Suppressor macrophage treated with lipopolysaccharide for 4 hours (primary cell): ENCODE measurements at regions not wholly inside any gene's neighbourhood (a gene's known extent, or its start where the extent isn't known, plus 50 kb on each side); places are given as distances from the start of the nearest gene placed in this dataset.
"Not testable (repeated sequence)": the region's sequence is repeated elsewhere in the genome, so short reads cannot be mapped to it uniquely, and the experiment has no call there.

Experiments
- DNase-seq: peaks from one replicate; pipeline ENCODE4 v3.0.0-alpha.2; 2020

GRCh38 chr2:189231719-189232323 lies 52.3 kb upstream of the COL5A2 start:
- no peak for DNase-seq

DNA sequence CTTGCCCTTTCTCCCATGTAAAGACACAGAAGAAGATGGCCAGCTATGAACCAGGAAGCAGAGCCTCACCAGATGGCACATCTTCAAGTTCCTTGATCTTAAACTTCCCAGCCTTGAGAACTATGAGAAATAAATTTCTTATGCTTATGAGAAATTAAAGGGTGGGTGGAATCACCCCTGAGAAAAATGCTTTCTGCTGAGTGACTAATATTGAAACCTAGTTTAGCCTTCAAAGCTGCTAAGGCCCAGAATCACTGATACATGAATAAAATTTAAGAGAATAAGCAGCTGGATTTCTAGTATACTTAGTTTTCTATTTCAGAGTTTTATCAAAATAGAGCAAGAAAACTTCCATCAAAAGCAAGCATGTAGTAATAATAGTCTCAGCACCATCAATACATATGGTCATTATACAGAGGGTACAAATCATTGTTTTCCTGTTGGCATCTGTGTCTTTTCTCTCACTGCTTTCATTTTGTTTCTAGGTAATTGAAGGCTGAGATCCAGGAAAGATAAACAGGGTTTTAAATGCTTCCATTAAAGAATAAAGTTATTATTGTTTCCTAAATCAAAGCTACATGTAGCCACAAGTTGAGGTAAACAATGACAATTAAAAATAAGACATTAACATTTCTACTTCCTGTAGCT lies 53.3 kb upstream of the COL5A2 start:
- DNase-seq: no peak

DNA sequence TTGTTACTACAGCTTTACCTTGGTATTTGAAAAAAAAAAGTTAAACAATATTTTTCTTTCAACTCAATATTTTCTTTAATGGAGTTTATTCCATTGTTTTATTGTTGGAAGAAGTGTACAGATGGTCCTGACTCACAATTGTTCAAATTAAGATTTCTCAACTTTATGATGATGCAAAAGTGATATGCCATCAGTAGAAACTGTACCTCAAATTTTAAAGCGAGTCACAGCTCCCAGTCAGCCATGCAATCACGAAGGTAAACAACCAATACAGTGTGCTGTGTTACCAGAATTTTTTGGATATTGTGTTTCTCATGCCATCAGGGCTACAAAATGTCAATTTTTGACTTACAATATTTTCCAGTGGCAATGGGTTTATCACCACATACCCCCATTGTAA lies 54.0 kb upstream of the COL5A2 start:
- DNase-seq: no peak

GRCh38 chr2:189234991-189235390 lies 55.4 kb upstream of the COL5A2 start:
- no peak for DNase-seq

- no peak for DNase-seq
Observed at GRCh38 chr2:189236066-189236465, 56.5 kb upstream of the COL5A2 start.

DNA sequence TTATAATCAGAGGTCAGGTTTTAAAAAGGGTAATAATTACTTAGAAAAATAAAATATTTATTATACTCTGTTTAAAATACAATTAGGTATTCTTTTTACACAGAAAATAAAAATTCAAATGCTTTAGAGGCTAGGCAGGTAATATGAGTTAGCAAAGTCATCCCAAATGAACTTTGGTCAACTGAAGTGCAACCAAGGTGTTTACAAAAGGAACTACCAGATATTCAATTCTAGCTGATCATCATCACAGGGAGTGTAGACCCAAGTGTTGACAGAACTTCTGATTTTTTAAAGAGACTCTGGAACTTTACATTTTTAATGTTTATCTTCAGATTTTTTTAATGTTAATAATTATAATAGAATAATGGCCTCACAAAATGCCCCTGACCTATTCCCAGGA lies 59.3 kb upstream of the COL5A2 start:
- no peak for DNase-seq

DNA sequence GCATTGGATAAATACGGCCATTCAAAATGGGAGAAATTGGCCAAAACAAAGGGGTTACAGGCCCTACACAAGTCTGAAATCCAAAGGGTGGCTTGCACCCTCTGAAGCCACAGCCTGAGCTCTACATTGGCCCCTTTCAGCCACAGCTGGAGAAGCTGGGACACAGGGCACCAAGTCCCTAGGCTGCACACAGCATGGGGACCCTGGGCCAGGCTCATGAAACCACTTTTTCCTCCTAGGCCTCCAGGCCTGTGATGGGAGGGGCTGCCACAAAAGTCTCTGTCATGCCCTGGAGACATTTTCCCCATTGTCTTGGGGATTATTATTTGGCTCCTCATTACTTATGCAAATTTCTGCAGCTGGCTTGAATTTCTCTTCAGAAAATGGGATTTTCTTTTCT lies 64.3 kb upstream of the COL5A2 start:
- not testable (repeated sequence) for DNase-seq

DNA sequence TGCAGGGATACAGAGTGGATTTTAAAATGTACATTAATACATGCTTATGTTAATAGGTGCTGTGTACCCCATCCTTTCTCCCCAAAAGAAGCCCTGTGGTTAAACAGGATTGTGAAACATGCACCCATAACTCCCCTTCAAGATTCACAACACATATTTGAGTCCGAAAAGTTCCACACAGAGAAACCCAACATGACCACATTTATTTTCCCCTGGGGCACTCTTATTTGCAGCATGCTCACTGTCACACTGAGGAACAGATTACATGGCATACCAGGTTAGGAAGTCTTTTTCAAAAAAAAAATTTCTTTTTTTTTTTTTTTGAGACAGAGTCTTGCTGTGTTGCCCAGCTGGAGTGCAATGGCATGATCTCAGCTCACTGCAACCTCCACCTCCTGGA lies 67.7 kb upstream of the COL5A2 start:
- no peak for DNase-seq

- no peak for DNase-seq
Observed at GRCh38 chr2:189248141-189248540, 68.6 kb upstream of the COL5A2 start.

GRCh38 chr2:189249171-189249570 lies 69.6 kb upstream of the COL5A2 start:
- no peak for DNase-seq

DNA sequence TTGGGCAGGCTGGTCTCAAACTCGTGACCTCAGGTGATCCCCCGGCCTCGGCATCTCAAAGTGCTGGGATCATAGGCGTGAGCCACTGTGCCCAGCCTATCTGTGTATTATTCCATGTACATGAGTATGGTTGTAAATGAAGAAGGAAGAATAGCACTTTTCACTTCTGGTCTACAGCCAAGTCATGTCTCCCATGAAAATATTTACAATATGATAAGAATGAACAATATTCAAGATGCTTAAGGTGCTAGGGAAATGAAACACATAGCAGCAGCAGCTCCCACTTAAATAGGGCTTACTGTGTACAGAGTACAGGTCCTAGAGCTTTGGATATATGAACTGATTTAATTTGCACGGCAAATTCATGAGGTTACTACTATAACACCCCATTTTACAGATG lies 70.3 kb upstream of the COL5A2 start:
- no peak for DNase-seq

GRCh38 chr2:189252991-189253675 lies 73.6 kb upstream of the COL5A2 start:
- no peak for DNase-seq

GRCh38 chr2:189253836-189254235 lies 74.3 kb upstream of the COL5A2 start:
- DNase-seq: no peak

DNA sequence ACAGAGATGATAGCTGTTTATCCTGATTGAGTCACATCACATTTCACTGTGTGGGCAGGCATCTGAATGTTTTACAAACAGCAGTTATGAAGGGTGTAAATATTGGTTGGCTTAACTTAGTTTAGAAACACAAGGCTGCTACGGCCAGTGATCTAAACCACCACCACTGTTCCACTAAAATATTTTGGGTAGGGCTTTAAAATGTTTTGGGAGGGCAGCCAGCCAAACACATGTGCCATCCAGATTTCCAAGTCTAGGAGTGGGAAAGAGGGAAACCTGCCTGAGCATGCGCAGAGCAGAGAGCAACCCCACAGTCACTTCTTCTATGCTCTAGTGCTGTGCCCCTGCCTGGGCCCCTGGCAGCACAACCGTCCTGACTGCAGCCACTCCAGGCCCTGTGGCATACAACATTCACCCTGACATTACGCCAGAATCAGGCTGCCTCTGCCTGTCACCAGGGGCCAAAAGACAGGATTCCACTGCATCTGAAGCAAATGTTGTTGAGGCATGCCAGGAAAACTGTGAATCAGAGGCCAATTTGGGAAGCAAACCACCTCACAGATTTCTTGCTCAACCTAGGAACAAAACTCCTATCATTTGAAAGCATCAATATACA lies 74.8 kb upstream of the COL5A2 start:
- no peak for DNase-seq

DNA sequence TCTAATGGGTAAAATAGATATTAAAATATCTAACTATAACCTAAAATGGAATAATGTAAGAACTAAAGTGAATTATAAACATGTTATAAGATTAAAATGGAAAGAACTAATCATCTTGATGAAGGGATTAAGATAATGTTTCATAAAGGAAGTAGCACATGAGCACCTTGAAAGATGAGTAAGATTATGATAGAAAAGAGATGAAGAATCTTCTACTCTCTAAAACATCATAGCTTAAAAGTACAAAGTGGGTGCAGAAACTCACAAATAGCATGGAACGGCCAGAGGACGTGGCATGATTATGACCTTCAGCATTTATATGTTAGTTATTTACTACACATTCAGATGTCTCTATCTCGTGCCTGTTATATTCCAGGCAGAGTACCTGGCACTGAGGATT lies 76.2 kb upstream of the COL5A2 start:
- DNase-seq: no peak

- no peak for DNase-seq
Observed at GRCh38 chr2:189258616-189259365, 79.2 kb upstream of the COL5A2 start.

DNA sequence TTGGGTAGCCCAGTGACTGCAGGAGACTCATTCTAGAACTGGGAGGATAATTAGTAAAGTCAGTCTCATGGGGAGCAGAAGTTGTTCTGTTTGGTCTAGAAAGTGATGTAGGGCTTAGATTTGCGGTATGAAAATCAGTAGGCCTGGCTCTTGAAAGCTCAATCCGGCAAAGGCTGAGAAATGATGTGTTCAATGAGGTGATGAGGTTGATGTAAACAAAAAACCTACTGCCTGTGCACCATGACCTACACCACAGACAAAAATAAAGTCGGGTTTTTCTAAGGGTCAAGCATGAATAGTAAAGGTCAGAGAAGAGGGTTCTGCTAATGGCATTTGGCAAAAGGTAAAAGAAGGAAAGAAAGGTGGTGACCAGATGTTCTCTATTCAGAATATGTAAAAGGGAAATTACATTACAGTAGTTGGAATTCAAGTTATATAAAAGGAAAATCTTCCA lies 80.8 kb upstream of the COL5A2 start:
- no peak for DNase-seq

DNA sequence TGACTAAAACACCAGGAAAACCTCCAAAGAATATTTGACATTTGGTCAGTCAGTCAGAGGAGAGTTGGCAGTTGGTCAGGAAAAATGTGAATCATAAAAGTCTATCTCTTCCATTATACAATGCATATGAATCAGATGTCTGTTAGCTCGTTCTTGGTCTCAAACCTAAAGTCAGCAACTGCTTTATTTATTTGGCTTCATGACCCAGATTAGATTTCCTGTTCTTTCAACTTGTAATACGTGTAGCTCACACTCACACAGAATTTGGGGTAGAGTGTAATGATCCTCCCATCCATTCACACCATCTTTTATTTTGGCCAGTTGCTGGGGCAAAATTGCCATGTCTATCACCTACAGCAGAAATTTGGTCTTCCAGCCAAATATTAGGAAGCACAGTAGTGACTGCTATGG lies 81.9 kb upstream of the COL5A2 start:
- no peak for DNase-seq

- DNase-seq: no peak
Observed at GRCh38 chr2:189261916-189262315, 82.4 kb upstream of the COL5A2 start.

DNA sequence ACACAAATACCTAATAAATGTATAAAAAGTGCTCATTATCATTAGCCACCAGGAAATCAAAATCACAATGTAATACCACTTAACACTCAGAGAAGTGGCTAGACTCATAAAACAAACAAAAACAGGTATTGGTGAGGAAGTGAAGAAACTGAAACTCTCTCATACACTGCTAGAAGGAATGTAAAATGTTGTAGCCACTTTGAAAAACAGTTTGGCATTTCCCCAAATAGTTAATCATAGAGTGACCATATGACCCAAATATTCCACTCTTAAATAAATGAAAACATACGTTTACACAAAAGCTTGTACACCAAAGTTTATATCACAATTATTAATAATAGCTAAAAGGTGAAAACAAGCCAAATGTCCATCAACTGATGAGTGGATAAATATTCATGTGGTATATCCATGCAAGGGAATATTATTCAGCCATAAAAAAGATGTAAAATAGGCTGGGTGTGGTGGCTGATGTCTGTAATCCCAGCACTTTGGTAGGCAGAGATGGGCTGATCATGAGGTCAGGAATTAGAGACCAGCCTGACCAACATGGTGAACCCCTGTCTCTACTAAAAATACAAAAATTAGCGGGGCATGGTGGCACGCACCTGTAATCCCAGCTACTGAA lies 86.2 kb upstream of the COL5A2 start:
- no peak for DNase-seq

DNA sequence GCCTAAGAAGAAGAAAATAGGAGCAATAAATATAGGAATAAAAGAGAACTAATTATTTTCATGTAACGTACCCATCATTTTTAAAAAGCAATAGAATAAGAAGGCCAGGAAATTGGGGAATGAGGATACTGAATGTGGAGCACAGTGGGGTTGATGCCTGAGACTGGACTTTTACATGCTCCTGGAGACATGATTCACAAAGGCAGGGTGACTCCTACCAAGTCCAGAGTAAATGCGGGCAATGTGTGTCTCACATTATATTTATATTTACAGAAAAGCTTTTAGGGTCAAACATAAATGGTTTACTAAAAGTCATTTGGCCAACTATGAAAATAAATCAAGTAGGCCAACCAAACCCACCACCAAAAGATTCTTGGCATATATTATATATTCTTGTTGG lies 87.9 kb upstream of the COL5A2 start:
- DNase-seq: no peak

GRCh38 chr2:189267925-189268579 lies 88.5 kb upstream of the COL5A2 start:
- DNase-seq: no peak
